Epithelial cell of prostate (primary cell): ENCODE measurements at regions not wholly inside any gene's neighbourhood (a gene's known extent, or its start where the extent isn't known, plus 50 kb on each side); places are given as distances from the start of the nearest gene placed in this dataset.

Source experiments
- DNase-seq: peaks from one replicate; pipeline ENCODE4 v3.0.0-alpha.2; 2011; ENCODE audit warnings: low read depth, low spot score
- H3K27ac ChIP-seq: fragments of 450-650 bp; 2 replicates; pipeline ENCODE4 v1.5.1; 2017; ENCODE audit warnings: mild to moderate bottlenecking

- peak; percentile 76 for DNase-seq
- H3K27ac ChIP-seq, result peak overlapping the region; percentile 74
Observed at GRCh38 chr6:53744321-53744720, 50.5 kb upstream of the LRRC1 start.

DNA sequence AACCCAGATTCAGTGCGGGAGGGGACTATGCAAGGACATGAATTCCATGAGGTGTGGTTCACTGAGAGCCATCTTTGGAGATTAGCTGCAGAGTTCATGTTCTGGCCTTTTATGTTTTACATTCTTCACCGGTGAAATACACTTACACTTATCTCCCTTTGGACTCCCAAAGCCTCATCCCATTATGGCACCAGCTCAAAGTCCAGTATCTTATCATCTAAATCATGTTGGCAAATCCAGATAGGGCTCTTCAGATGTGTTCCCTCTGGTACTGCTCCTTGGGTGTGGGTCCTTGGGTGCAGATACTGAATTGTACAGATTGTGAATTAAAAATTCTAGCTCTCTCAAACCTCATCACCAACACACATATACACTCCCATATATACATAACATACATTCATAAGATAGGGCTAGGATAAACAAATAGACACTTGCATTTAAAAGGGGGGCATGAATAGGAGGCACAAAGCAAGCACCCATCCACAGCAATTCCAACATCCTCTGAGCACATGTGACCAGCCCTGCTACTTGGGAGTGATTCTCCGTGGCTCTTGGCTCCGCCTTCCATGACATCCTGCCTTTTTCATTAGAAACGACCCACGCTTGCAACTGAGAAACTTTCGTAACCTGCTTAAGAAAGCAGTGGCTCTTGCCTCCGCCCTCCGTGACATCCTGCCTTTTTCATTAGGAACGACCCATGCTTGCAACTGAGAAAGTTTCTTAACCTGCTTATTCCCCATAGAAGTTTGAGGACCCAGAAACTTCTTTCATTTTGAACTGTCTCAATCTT, 53.6 kb upstream of the LRRC1 start:
- no peak overlapping the region for H3K27ac ChIP-seq
- no peak for DNase-seq

DNA sequence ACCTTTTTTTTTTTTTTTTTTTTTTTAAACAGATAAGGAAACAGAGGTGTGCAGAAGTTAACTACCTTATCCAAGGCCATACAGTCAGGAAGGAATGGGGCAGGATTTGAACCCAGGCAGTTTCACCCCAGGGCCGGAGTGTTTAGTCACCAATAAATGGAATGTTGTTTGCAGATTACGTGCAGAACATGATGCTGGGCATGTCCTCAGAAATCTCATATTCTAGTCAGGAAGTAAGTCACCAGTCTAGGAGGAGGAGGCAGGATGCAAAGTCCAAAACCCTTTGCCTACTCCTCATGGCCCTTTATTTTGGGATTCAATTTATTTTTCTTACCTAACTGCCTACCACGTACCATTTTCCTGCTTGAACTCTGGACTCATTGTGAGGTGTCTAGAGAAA, 57.1 kb upstream of the LRRC1 start:
- H3K27ac ChIP-seq, result peak overlapping the region; percentile 34
- DNase-seq, result no peak

- DNase-seq, result no peak
Observed at GRCh38 chr6:53735896-53736295, 58.9 kb upstream of the LRRC1 start.

GRCh38 chr6:53734473-53735299, 60.1 kb upstream of the LRRC1 start:
- peak; percentile 82 for DNase-seq

More at GRCh38 chr6:53735896-53736295, 58.9 kb upstream of the LRRC1 start:
- peak overlapping the region; percentile 98 for H3K27ac ChIP-seq

DNA sequence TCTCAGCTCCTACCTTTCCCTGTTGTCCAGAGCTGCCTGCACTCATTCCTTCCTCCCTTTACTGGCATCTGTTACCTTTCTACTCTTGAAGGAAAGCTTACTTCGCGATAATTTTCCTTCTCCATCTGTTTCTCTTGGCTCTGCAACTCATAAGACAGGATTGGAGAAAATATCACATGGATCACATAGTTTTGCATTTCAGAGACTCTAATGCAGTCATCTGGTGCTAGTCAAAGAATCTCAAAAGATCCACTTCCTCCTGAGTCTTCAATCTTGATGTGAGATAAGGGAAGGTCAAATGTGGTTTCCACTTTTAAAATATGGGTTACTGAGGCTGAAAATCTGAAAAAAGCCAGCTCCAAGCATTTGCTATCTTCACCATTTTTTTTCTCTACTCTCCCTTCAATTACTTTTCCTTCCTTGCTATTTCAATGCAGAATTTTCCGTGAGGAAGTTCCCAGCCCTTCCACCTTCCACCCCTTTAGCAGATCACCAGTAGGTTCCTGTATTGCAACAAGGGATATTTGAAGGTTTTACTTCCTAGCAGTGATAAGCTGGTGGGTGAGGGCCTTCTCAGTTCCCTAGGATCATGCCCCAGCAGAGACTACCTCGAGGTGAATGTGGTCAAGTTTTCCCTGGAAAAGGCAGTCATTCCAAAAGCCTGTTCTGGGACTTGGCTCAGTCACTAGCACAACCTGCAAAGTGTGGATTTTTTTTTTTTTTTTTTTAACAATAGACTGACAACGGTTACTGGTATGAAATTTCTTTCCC, 62.8 kb upstream of the LRRC1 start:
- no peak for DNase-seq
- H3K27ac ChIP-seq, result no peak overlapping the region

More at GRCh38 chr6:53734473-53735299, 60.1 kb upstream of the LRRC1 start:
- H3K27ac ChIP-seq, result peak overlapping the region; percentile 98

DNA sequence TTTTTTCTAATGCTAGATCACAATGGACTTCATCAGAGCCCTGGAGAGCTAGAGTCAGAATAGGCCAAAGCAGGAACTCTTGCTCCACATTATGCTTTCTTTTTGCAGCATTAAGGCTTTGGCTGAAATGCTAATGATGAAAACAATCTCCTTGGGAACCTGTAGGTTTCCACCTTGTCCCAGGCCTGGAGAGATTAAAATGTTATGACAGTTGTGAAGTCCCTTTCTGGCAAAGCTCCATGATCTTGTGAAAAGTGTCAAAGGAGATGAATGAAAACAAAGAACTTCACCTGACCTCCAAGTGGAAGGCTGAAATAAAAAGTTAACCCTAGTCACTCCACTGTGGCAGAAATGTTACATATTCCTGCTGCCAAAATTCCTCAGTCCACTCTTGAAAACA, 64.0 kb upstream of the LRRC1 start:
- no peak overlapping the region for H3K27ac ChIP-seq
- DNase-seq, result no peak

DNA sequence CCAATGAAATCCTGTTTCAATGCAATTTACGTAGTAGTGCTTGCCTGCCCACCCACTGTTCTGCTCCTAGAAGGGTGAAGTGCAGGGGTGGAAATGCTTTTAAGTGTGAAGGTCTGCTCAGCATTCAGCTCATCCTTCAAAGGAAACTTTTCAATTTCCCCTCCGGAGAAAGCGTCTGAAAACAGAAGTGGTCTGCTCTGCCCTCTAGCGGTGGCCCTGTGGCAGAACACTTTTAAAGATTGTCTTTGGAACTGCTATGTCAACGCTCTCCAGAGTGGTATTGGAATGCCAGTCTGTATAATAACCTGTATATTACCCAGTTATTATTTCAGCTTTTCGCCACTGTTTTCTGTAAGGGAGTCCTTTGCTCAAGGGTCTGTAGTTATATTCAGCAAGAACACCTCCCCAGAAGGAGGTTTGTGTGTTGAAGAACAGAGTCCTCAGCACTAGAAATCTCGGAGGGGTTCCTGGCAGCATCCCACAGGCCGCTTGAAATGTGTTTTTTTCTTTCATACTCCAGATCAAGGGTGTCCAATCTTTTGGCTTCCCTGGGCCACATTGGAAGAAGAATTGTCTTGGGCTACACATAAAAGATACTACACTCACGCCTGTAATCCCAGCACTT, 63.1 kb upstream of the KLHL31 start:
- no peak for DNase-seq
- H3K27ac ChIP-seq, result no peak overlapping the region

DNA sequence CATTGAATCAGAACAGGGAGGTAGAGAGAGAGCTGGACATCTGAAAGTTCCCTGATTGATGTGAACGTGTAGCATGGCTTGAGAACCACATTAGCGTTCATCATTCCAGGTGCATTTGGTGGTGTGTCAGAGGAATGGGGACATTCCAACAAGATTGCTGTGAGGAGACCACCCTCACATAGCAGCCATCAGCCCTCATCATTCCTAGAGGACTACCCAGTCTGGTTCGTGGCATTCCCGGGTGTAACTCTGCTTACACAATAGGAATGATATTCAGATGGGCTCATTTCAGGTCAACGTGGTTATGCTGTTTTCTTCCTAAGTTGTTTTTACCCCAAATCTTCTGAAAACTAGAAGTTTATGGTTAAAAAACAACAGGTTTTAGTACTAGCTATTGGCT, 62.2 kb upstream of the KLHL31 start:
- no peak for DNase-seq
- no peak overlapping the region for H3K27ac ChIP-seq

DNA sequence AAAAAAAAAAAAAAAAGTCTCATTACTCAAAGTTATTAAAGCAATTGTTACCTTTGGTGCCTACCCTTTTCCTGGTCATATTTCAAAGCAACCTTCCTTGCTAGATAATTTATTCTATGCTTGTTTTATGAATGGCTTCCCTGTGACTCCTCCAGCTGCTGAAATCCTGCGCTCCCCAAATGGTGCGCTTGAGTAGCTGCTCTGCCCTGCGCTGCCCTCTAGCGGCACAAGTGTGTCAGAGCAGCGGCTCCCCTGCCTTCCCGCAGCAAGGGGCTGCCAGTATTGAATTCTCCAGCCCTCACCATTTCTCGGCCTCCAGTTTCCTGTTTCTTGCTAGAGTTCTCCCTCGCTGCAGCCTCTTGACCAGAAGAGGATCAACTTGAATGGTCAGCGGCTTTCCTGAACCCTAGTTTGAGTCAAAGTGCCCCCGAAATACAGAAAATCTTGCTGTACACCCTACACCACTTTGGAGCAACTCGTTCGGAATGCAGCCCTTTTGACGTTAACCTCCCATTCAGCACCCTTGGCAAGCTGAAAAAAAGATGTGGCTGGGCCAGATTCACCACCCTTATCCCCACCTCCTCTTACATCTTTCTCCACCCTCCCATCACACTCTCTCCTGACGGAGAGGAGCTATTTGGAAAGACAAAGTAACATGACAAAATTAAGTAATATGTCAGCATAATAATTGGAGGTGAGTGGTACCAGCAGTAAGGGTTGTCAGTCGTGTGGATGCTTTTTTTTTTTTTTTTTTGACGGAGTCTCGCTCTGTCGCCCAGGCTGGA, 60.4 kb upstream of the KLHL31 start:
- no peak for DNase-seq
- no peak overlapping the region for H3K27ac ChIP-seq

DNA sequence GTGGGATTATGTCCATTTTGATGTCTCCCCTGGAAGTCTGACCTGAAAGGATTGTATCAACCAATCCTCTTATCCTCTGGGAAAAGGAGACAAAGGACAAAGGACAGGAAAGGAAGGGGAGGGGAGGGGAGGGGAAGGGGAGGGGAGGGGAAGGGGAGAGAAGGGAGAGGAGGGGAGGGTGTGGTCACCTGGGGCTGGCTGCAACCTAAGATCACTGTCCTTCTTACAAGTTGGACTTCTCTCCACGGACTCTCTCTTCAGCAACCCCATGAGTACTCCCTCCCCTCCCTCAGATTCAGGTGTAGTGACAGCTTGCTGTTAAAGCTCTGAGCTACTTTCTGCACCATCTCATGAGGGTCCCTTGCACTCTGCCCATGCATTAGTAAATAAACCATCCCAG, 58.9 kb upstream of the KLHL31 start:
- no peak for DNase-seq
- no peak overlapping the region for H3K27ac ChIP-seq

DNA sequence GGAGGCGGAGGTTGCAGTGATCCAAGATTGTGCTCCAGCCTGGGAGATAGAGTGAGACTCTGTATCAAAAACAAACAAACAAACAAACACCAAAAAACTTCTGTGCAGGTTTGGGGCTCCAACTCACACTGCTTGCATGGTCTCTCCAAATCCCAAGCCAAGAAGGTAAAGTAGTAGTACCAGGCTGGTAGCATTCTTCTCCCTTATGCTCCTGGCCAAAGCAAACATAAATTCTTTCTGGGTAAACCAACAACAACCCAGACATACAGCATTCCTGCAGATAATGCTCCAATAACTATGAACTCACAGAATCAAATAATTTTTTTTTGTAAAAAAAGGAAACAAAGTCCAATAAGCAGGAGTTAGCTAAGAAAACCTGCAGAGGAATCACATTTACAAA, 57.8 kb upstream of the KLHL31 start:
- no peak for DNase-seq
- no peak overlapping the region for H3K27ac ChIP-seq

DNA sequence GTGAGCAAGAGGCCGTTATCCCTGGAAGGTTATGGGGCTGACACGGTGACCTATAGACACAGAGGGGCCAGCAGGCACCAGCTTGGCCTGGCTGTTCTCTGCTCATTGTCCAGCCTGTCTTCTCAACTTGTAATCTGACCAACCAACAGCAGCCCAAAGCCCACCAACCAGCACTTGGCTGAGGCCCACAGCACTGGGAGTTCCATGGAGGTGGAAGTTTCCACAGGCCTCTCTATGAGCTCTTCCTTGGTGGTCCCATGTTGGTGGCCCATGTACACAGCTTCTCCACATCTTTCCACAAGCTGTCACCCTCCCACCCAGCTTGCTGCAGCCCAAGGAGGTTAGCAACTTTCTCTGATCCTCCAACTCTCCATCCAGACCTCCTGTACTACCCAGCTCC, 56.2 kb upstream of the KLHL31 start:
- H3K27ac ChIP-seq, result no peak overlapping the region

GRCh38 chr6:53718597-53719460, 53.3 kb upstream of the KLHL31 start:
- H3K27ac ChIP-seq, result no peak overlapping the region
- peak; percentile 31 for DNase-seq

More for the DNA sequence above, 56.2 kb upstream of the KLHL31 start:
- no peak for DNase-seq

DNA sequence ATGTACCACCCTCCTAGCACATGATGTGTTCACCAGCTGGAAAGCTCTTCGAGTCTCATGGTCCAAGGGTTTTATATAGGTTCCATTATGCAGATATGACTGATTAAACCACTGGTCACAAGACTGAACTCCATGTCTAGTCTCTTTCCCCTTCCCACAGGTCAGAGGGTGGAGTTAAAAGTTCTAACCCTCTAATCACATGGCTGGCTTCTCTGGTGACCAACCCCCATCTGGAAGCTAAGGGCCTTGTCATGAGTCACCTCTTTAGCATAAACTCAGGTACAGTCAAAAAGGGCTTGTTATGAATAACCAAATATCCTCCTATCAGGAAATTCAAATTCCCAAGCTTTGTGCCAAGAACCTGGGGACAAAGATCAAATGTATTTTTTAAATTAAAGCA, 52.0 kb upstream of the KLHL31 start:
- DNase-seq, result no peak

DNA sequence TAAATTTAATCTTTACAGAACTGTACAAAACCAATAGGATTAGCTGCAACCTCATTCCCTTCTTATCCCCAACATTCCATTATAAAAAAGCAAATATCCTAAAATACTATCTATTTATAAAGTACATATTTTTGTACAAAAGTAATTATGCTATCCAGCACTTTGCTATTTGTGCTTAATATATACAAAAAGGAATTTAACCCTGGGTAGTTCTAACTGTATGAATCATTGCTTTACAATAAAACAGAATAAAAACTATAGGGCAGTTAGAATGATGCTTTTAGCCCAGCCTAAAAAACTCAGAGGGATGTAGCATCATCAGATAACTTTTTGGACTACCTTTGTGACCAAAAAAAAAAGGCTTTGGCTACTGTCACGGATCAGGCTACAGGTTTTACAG, 49.9 kb upstream of the KLHL31 start:
- no peak overlapping the region for H3K27ac ChIP-seq
- DNase-seq, result no peak

More for the DNA sequence above, 52.0 kb upstream of the KLHL31 start:
- no peak overlapping the region for H3K27ac ChIP-seq
